HG03095 (cell line): ENCODE measurements at regions not wholly inside any gene's neighbourhood (a gene's known extent, or its start where the extent isn't known, plus 50 kb on each side); places are given as distances from the start of the nearest gene placed in this dataset.

Source experiments
- ATAC-seq: cut with Tn5 transposase; IDR thresholded peaks from one replicate; pipeline ENCODE4 v1.9.1; 2021; ENCODE audit warnings: moderate library complexity; ENCODE audit not compliant: unreplicated experiment

DNA sequence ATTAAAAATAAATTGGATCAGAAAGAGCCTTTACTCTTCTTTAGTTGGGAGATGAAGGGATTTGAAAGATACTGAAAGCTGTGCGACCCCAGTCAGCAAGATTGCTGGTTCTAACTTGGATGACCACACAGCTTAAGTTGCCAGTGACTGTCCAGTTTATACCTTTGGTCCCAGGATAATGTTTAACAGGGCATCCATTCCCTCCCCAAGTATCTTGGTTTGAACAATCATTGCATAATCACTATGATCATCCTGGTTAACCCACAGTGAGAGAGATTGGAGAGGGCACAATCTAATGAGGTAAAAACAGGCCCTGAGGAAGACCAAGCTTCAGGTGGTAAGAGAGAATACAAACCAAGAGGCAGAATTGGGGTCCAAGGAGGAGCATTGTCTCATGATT, 798.3 kb downstream of the MAFB start:
- no peak for ATAC-seq

- ATAC-seq: no peak
These were observed 800.7 kb downstream of the MAFB start for GRCh38 chr20:39888310-39888709.

DNA sequence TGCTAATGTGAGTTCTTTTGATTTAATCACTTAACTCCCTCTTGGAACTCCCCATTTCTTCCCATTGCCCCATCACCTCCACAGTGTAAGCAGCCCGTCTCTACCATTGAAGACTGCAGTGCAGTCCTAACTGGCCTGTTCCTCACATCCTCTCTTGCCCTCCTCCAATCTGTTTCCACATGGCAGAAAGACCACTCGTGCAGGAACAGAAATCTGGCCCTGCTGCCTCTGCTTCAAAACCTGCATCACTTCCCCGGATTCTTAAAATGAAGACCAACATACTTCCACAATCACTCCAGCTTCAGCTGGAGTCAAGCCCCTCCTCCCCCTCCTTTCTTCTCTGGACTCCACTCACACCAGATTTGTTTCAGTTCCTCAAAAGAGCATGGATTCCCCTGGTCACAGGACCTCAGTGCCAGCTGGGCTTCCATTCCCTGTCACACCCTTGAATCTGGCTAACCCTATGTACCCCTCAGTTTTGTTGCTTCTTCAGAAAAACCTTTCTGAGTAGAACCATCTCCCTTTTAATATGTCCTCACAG, 802.3 kb downstream of the MAFB start:
- ATAC-seq: no peak

DNA sequence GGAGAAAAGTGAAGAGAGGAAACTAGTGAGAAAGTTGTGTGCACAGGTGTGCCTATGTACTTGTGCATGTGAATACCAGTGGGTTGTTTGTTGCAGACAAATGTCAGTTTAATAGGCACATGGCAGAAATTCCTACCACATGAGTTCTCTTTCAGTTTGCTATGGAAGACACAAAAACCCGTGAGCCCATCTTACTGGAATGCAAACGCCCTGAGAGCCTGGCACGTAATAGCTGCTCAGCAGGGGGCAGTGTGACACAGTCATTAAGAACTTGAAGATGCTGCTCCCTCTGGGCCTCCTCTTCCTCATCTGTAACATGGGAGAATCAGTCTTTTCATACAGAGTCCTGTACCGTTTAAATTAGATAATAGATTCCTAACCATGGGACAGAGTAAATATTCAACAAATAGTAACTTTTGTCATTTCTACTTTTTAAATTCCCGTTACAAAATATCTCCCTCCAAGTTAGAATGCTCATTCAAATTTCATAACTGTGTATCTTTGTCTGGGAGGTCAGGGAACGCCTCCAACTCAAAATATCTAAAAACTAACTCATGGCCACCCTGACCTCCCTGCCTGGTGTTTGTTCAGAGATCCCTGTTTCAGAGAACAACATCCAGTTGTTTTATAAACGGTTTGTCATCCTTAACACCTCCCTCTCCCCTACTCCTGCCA, 802.9 kb downstream of the MAFB start:
- ATAC-seq: no peak

DNA sequence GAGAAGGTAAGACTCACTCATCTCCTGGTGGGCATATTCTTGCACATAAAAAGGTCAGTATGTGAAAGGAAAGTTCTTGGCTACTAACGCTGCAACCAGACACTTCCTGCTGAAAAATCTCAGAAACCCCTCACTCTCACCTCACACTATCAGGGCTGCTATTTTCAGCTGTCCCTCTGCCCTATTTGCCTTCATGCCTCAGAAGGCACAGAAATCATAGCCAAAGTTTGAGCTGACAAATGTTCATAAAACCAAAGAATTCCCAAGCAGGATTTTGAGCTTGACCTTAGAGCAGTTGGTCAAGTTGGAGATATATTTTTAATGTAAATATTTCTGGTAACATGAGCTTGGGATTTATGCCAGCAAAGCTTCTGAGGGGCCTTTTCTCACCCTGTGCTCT, 806.2 kb downstream of the MAFB start:
- ATAC-seq: no peak

GRCh38 chr20:39880890-39881289, 808.1 kb downstream of the MAFB start:
- no peak for ATAC-seq

DNA sequence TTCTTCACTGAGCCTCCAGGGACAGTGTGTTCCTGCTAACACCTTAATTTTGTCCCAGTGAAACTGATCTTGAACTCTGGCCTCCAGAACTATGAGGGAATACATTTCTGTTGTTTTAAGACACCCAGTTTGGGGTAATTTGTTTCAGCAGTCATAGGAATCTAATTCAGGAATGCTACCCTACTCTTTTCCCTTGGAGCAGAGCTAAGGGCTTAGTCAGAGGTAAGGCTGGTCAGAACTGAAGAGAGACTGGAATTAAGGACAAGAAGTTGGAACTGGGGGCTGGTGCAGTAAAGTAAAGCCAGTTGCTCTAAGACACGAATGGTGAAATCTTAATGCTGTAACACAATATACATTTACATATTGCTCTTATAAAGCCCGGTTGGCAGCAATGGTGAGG, 809.7 kb downstream of the MAFB start:
- ATAC-seq: no peak

DNA sequence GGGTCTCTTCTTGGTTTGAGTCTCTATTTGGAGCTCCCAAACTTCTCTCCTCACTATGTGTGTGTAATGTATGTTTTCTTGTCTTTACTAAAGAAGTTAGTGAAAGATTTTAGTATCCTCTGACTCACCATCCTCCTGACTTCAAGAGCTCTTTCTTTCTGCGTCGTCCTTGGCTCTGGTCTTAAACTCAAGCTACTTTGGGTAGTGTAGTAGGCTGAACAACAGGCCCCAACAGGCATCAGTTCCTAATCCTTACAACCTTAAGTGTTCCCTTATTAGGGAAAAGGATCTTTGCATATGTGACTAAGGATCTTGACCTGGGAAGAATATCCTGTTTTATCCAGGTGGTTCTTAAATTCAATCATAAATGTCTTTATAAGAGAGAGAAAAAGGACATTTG, 810.2 kb downstream of the MAFB start:
- no peak for ATAC-seq

GRCh38 chr20:39878320-39878719, 810.7 kb downstream of the MAFB start:
- ATAC-seq: no peak

- ATAC-seq: no peak
These were observed 811.2 kb downstream of the MAFB start for GRCh38 chr20:39877788-39878187.

DNA sequence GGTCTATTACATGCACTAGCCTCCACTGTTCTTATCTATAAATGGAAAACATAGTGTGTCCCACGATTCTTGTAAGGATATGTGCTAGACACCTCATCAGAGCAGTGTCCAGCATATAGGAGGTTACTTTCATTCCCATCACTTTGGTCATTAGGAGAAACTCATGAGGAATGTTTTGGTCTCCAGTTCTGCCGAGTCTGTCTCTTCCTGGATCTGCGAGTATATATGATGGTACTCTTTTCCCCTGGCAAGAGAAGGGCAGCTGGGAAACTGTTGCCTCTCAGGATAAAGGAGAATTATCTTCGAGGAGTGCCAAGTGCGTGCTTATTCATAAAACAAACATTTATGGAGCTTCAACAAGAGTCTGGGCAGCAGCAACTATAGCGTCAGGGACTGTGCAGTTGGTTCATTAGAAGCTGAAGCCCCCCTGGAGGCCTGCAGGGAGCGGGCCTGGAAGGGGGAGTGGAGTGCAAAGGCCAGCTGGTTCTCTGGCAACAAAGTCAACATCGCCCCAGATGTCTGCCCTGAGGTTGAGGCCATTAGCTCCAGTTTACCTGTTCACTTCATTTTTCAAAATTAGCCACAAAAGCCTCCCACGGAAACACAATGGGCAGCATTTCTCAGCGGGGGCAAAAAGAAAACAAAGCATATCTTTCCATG, 811.9 kb downstream of the MAFB start:
- ATAC-seq: no peak

DNA sequence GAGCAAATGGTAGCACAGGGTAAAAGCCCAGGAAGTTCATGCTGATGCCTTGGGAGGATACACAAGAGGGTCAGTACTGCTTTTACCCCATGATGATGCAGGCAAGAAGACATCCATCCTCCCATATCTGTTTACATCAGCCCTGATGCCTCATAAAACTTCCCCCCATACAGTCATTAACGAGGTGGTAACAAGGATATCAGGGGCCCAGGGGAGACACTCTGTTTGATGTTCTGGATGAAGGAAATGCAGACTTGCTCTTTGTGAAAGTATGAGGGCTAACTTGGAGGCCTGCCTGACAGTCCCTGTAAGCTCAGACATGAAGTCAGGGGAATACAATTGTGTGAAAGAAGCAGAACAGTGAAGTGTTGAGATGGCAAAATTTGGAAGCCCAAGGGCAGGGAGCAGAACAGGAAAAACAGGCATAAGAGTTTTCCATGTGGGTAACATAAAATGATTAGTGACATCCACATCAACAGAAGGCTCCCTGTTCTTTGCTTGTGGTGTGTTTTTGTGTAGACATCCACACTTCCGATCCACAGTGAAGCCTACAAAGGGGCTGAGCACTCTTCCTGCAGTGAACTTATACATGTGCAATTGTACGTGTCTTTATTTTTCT, 813.4 kb downstream of the MAFB start:
- no peak for ATAC-seq

GRCh38 chr20:39874049-39874893, 814.8 kb downstream of the MAFB start:
- ATAC-seq: peak; percentile 88

- no peak for ATAC-seq
These were observed 815.8 kb downstream of the MAFB start for GRCh38 chr20:39873286-39873685.

DNA sequence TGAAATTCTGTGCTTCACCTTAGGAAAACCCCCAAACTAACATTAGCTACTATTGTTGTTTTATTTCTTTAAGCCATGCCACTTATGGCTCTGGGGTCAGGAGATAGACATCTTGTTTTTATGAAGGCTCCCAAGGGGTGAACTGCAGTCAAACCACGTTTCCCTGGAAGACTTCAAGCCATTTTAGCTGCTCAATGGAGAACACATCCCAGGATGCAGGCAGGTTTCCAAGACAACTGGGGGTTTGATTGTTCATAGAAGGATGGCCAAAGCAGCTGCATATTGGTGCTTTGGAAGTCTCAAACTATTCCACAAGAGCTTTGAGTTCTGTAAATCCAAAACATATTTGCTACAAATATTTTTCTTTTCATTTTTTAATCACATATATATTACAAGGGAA, 818.0 kb downstream of the MAFB start:
- ATAC-seq: no peak

- ATAC-seq: no peak
These were observed 823.6 kb downstream of the MAFB start for GRCh38 chr20:39865446-39865845.

- no peak for ATAC-seq
These were observed 826.6 kb downstream of the MAFB start for GRCh38 chr20:39862470-39862891.

- ATAC-seq: no peak
These were observed 827.7 kb downstream of the MAFB start for GRCh38 chr20:39861381-39861780.

DNA sequence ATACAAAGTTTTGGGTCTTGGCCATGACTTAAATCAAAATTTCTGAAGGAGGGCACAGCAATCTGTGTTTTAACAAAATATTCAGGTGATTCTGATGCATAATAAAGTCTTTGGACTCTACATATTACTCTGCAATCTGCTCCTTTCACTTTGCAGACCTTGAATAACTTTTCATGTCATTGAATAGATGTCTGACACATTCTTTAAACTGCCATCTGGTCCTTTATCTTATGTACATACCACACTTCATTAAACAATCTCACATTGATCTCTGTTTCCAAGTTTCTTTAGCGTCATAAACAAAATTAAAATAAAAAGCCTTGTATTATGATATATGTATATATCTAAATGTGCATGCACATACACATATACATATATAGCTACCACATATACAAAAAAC, 831.2 kb downstream of the MAFB start:
- ATAC-seq: no peak

DNA sequence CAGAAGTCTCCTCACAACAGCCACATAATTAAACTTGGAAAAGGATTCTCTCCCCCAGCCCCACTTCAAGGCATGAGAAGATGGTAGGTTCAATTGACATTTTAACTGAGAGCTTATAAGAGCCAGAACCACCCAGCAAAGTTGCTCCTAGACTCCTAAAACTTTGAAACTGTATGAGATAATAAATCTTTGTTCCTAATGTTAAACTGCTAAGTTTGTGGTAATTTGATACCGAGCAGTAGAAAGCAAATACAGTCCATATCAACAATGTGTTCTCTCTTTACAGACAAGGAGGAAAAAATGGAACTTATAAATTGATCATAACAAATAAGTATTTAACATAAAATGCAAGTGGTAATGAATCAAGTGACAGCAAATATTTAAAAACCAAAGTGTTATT, 831.8 kb downstream of the MAFB start:
- ATAC-seq: no peak

DNA sequence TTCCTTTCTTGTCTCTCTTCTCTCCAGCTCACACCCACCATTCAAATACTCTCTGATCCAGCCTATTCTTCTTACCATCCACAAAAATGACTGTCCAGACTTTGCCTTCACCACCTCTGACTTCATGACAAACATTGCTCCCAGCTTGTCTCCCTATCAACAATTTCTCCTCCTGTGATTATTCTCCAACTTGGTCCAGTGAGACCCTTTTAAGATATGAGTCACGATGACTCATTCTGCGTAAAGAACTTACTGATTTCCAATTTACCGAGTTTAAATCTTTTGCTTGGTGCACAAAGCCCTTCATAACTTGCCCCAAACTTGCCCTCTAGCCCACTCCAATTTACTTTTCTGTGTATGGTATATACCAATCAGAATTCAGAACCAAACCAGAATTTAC, 833.2 kb downstream of the MAFB start:
- no peak for ATAC-seq
